SK-N-SH treated with all-trans-retinoic acid at 6 μM for 48 hours (cell line): ENCODE measurements at regions not wholly inside any gene's neighbourhood (a gene's known extent, or its start where the extent isn't known, plus 50 kb on each side); places are given as distances from the start of the nearest gene placed in this dataset.

Experiments
- ATAC-seq: fragments of 200-7000 bp; cut with Tn5 transposase; 3 replicates; pipeline ENCODE4 v1.9.1; 2020; ENCODE audit warnings: mild to moderate bottlenecking, moderate library complexity
- BACH2 ChIP-seq: fragments of 250-450 bp; sonication (Bioruptor Pico); IDR thresholded peaks from 2 replicates; pipeline ENCODE4 v1.9.0; 2021; ENCODE audit warnings: mild to moderate bottlenecking, borderline replicate concordance
- CREB5 ChIP-seq: fragments of 250-450 bp; sonication (Bioruptor Pico); IDR thresholded peaks from 2 replicates; pipeline ENCODE4 v1.5.1; 2020; ENCODE audit warnings: low read depth, mild to moderate bottlenecking, moderate library complexity
- CSDC2 ChIP-seq: fragments of 250-450 bp; sonication (Bioruptor Pico); IDR thresholded peaks from 2 replicates; pipeline ENCODE4 v1.5.0; 2020; ENCODE audit warnings: mild to moderate bottlenecking, moderate library complexity
- CSRNP3 ChIP-seq: fragments of 250-450 bp; sonication (Bioruptor Pico); IDR thresholded peaks from 2 replicates; pipeline ENCODE4 v1.5.1; 2021; ENCODE audit warnings: mild to moderate bottlenecking, moderate library complexity
- ISL1 ChIP-seq: fragments of 250-450 bp; sonication (Bioruptor Pico); IDR thresholded peaks from 2 replicates; pipeline ENCODE4 v2.1.2; 2022; ENCODE audit warnings: mild to moderate bottlenecking, moderate library complexity
- OSR1 ChIP-seq: fragments of 250-450 bp; sonication (Bioruptor Pico); IDR thresholded peaks from 2 replicates; pipeline ENCODE4 v1.8.0; 2022; ENCODE audit warnings: moderate library complexity, mild to moderate bottlenecking, inconsistent platforms
- POU6F1 ChIP-seq: fragments of 250-450 bp; sonication (Bioruptor Pico); IDR thresholded peaks from 2 replicates; pipeline ENCODE4 v1.8.0; 2021; ENCODE audit warnings: low read depth, mild to moderate bottlenecking, moderate library complexity, borderline replicate concordance
- PPARA ChIP-seq: fragments of 250-450 bp; sonication (Bioruptor Pico); IDR thresholded peaks from 2 replicates; pipeline ENCODE4 v1.5.0; 2020; ENCODE audit warnings: mild to moderate bottlenecking, borderline replicate concordance
- RARB ChIP-seq: fragments of 250-450 bp; sonication (Bioruptor Pico); IDR thresholded peaks from 2 replicates; pipeline ENCODE4 v1.8.0; 2021; ENCODE audit warnings: mild to moderate bottlenecking, moderate library complexity
- SNAI2 ChIP-seq: fragments of 250-450 bp; sonication (Bioruptor Pico); IDR thresholded peaks from 2 replicates; pipeline ENCODE4 v1.5.0; 2020; ENCODE audit warnings: mild to moderate bottlenecking, moderate library complexity
- TCF4 ChIP-seq: fragments of 250-450 bp; sonication (Bioruptor Pico); IDR thresholded peaks from 2 replicates; pipeline ENCODE4 v1.8.0; 2021; ENCODE audit warnings: mild to moderate bottlenecking, moderate library complexity, borderline replicate concordance
- TOX ChIP-seq: fragments of 250-450 bp; sonication (Bioruptor Pico); IDR thresholded peaks from 2 replicates; pipeline ENCODE4 v1.8.0; 2021; ENCODE audit warnings: mild to moderate bottlenecking, moderate library complexity, borderline replicate concordance
- TSHZ2 ChIP-seq: fragments of 250-450 bp; sonication (Bioruptor Pico); IDR thresholded peaks from 2 replicates; pipeline ENCODE4 v1.5.0; 2020; ENCODE audit warnings: mild to moderate bottlenecking, moderate library complexity
- ZC3H10 ChIP-seq: fragments of 250-450 bp; sonication (Bioruptor Pico); IDR thresholded peaks from 2 replicates; pipeline ENCODE4 v1.5.1; 2021; ENCODE audit warnings: mild to moderate bottlenecking, moderate library complexity
- ZFP3 ChIP-seq: fragments of 250-450 bp; sonication (Bioruptor Pico); IDR thresholded peaks from 2 replicates; pipeline ENCODE4 v1.5.0; 2020; ENCODE audit warnings: mild to moderate bottlenecking, moderate library complexity
- ZFP30 ChIP-seq: fragments of 450-650 bp; formaldehyde crosslinking; IDR thresholded peaks from 2 replicates; pipeline ENCODE4 v1.5.0; 2022; ENCODE audit warnings: mild to moderate bottlenecking, moderate library complexity
- ZNF565 ChIP-seq: fragments of 450-650 bp; formaldehyde crosslinking; conservative IDR thresholded peaks from 2 replicates; pipeline ENCODE4 v1.5.0; 2020; ENCODE audit warnings: low read depth, mild to moderate bottlenecking, moderate library complexity
- ZNF70 ChIP-seq: fragments of 450-650 bp; formaldehyde crosslinking; IDR thresholded peaks from 2 replicates; pipeline ENCODE4 v1.5.0; 2020; ENCODE audit warnings: mild to moderate bottlenecking, moderate library complexity
- ZNF8 ChIP-seq: fragments of 450-650 bp; formaldehyde crosslinking; IDR thresholded peaks from 2 replicates; pipeline ENCODE4 v1.5.0; 2020; ENCODE audit warnings: mild to moderate bottlenecking, moderate library complexity

- TF ChIP-seq ZFP30: no peak
These were observed 114.2 kb downstream of the NUFIP1 start for GRCh38 chr13:44874886-44875630.

GRCh38 chr13:44874176-44874575 is 115.1 kb downstream of the NUFIP1 start:
- ATAC-seq: no peak
- no peak for TF ChIP-seq ZNF8 (CRISPR knock-in tag)
- no peak for TF ChIP-seq CREB5 (CRISPR knock-in tag)
- no peak for TF ChIP-seq SNAI2 (CRISPR knock-in tag)
- no peak for TF ChIP-seq ZFP30
- no peak for TF ChIP-seq OSR1 (CRISPR knock-in tag)
- TF ChIP-seq POU6F1: no peak
- no peak for TF ChIP-seq TSHZ2 (CRISPR knock-in tag)
- no peak for TF ChIP-seq ZNF565 (CRISPR knock-in tag)
- no peak for TF ChIP-seq ZNF70
- TF ChIP-seq ZC3H10 (CRISPR knock-in tag): no peak
- no peak for TF ChIP-seq RARB (CRISPR knock-in tag)
- no peak for TF ChIP-seq BACH2 (CRISPR knock-in tag)
- no peak for TF ChIP-seq TCF4
- no peak for TF ChIP-seq ISL1 (CRISPR knock-in tag)
- no peak for TF ChIP-seq CSRNP3 (CRISPR knock-in tag)
- no peak for TF ChIP-seq CSDC2
- TF ChIP-seq TOX (CRISPR knock-in tag): no peak

More at GRCh38 chr13:44874886-44875630, 114.2 kb downstream of the NUFIP1 start:
- no peak for ATAC-seq

- TF ChIP-seq POU6F1: no peak
- no peak for TF ChIP-seq CSDC2
- TF ChIP-seq OSR1 (CRISPR knock-in tag): no peak
- TF ChIP-seq RARB (CRISPR knock-in tag): no peak
- no peak for TF ChIP-seq ZFP30
- no peak for TF ChIP-seq TCF4
- no peak for TF ChIP-seq PPARA (CRISPR knock-in tag)
- no peak for TF ChIP-seq ZFP3 (CRISPR knock-in tag)
- no peak for TF ChIP-seq ZNF8 (CRISPR knock-in tag)
- TF ChIP-seq TOX (CRISPR knock-in tag): no peak
- no peak for TF ChIP-seq CSRNP3 (CRISPR knock-in tag)
- no peak for TF ChIP-seq ISL1 (CRISPR knock-in tag)
- TF ChIP-seq CREB5 (CRISPR knock-in tag): no peak
- TF ChIP-seq ZNF565 (CRISPR knock-in tag): no peak
- ATAC-seq: no peak
These were observed 115.8 kb downstream of the NUFIP1 start for GRCh38 chr13:44873461-44873860.
